Neural progenitor cell (in vitro differentiated cells): ENCODE measurements at regions not wholly inside any gene's neighbourhood (a gene's known extent, or its start where the extent isn't known, plus 50 kb on each side); places are given as distances from the start of the nearest gene placed in this dataset.
"Not testable (repeated sequence)": the region's sequence is repeated elsewhere in the genome, so short reads cannot be mapped to it uniquely, and the experiment has no call there.

Experiments
- EZH2 ChIP-seq: fragments of 200-600 bp; sonication (generic); IDR thresholded peaks from 2 replicates; pipeline ENCODE4 v1.6.1; 2017; ENCODE audit warnings: antibody characterized with exemption, mild to moderate bottlenecking, moderate library complexity
- EZH2phosphoT487 ChIP-seq: fragments of 200-600 bp; sonication (generic); IDR thresholded peaks from 2 replicates; pipeline ENCODE4 v1.6.1; 2017; ENCODE audit warnings: antibody characterized with exemption

DNA sequence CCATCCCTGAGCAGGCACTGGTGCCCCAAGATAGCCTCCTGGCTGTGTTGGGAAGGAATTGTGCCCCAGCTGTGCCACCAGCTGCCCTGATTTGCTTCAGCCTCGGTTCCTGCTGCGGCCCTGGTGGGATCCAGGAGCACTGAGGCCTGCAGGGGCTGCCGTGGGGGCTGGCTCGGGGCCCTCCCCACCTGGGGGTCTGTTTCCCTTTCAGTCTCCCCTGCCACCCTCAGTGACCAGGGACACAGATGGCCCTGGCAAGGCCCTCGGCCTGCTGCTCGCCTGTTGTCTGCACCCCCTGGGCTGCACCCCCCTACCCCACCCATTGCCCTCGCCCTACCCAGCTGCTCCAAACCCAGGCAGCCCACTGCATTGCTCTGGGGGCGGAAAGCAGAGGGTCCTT, 483.8 kb downstream of the TUBA3C start:
- TF ChIP-seq EZH2phosphoT487, EZH2: not testable (repeated sequence)
